CD8-positive, alpha-beta memory T cell (primary cell): ENCODE measurements at regions not wholly inside any gene's neighbourhood (a gene's known extent, or its start where the extent isn't known, plus 50 kb on each side); places are given as distances from the start of the nearest gene placed in this dataset.
"Not testable (repeated sequence)": the region's sequence is repeated elsewhere in the genome, so short reads cannot be mapped to it uniquely, and the experiment has no call there.

ENCODE experiments used
- CTCF ChIA-PET: fragments of 350-600 bp; sonication (Branson Sonifier 250); formaldehyde crosslinking; loops from one replicate; lab custom pipeline; 2021; ENCODE audit warnings: antibody characterized with exemption; lab: Charles Lee
- POLR2A ChIA-PET: fragments of 350-600 bp; sonication (Branson Sonifier 250); formaldehyde crosslinking; loops from one replicate; lab custom pipeline; 2021; ENCODE audit warnings: antibody characterized with exemption; lab: Charles Lee
- DNase-seq, 5 donors: peaks; one replicate each; pipeline versions ENCODE4 v3.0.0 to v3.0.0-alpha.2; 2020 to 2022; ENCODE audit warnings: mixed read lengths in 1 of 5
- H3K27ac ChIP-seq: one replicate; pipeline ENCODE4 v1.7.0; 2013; ENCODE audit warnings: low read depth, mild to moderate bottlenecking, low read length, moderate library complexity
- H3K27me3 ChIP-seq: 2 replicates; pipeline ENCODE4 v1.7.0; 2013; ENCODE audit warnings: low read length, mild to moderate bottlenecking; ENCODE audit not compliant: insufficient read depth, poor library complexity, severe bottlenecking
- H3K36me3 ChIP-seq: 2 replicates; pipeline ENCODE4 v1.7.0; 2013; ENCODE audit warnings: mild to moderate bottlenecking, low read length, moderate library complexity; ENCODE audit not compliant: insufficient read depth
- H3K4me1 ChIP-seq: 2 replicates; pipeline ENCODE4 v1.7.0; 2013; ENCODE audit warnings: mild to moderate bottlenecking, low read length, moderate library complexity; ENCODE audit not compliant: insufficient read depth
- H3K4me3 ChIP-seq: 2 replicates; pipeline ENCODE4 v1.7.0; 2013; ENCODE audit warnings: mild to moderate bottlenecking, low read length
- H3K9me3 ChIP-seq: 2 replicates; pipeline ENCODE4 v1.7.0; 2013; ENCODE audit warnings: mild to moderate bottlenecking, low read length
- H3K27ac Mint-ChIP-seq, 8 donors: one replicate each; pipeline ENCODE4 v1.8.0; 2020 to 2021; ENCODE audit warnings: mixed read lengths in 8 of 8, mild to moderate bottlenecking in 6 of 8, inconsistent platforms in 3 of 8, moderate library complexity in 3 of 8
- H3K27me3 Mint-ChIP-seq, 2 donors: one replicate each; pipeline ENCODE4 v1.8.0; 2020 to 2021; ENCODE audit warnings: mixed read lengths in 2 of 2, mild to moderate bottlenecking in 1 of 2, moderate library complexity in 1 of 2
- H3K36me3 Mint-ChIP-seq, 3 donors: one replicate each; pipeline ENCODE4 v1.8.0; 2020 to 2021; ENCODE audit warnings: mixed read lengths in 3 of 3, inconsistent platforms in 1 of 3, mild to moderate bottlenecking in 1 of 3
- H3K4me1 Mint-ChIP-seq, 3 donors: one replicate each; pipeline ENCODE4 v1.8.0; 2020 to 2021; ENCODE audit warnings: mixed read lengths in 3 of 3, inconsistent platforms in 1 of 3, mild to moderate bottlenecking in 1 of 3
- H3K4me3 Mint-ChIP-seq, 7 donors: one replicate each; pipeline ENCODE4 v1.8.0; 2020 to 2021; ENCODE audit warnings: mixed read lengths in 7 of 7, mild to moderate bottlenecking in 6 of 7, moderate library complexity in 4 of 7, inconsistent platforms in 2 of 7
- H3K9me3 Mint-ChIP-seq, 5 donors: one replicate each; pipeline ENCODE4 v1.8.0; 2020 to 2022; ENCODE audit warnings: mixed read lengths in 5 of 5, mild to moderate bottlenecking in 3 of 5, moderate library complexity in 2 of 5, inconsistent platforms in 1 of 5

DNA sequence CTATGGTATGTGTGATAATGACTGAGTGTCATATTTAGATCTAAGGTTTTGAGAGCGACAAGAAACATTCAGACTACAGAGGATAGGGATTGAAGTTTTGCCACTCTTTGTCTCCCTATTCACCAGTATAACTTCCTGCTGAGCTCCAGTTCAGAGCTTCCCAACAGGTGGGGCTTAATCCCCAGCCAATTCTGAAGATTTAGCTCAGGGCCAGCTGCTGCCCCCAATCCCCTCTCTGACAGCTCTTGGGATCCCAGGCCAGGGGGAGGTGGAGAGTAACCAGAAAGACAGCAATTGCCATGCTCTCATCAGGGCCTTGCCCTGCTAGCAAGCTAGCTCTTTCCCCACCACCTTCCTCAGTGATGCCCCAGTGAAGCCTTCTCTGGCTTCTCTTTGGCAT, 57.8 kb downstream of the TRIL start:
- Mint-ChIP-seq H3K9me3 (no peaks in the 10 kb centered on the region), H3K36me3 (no peaks in the 10 kb centered on the region), H3K4me3 (no peak overlapping the region), H3K27ac (no peak overlapping the region), H3K4me1 (no peaks in the 10 kb centered on the region), H3K27me3 (peaks cover 0 to 37% of the 10 kb centered on the region in 2 donors)
- ChIA-PET CTCF (no interaction called here), POLR2A (no interaction called here)
- no peak for DNase-seq
- no peaks in the 10 kb centered on the region for H3K4me1 ChIP-seq
- H3K9me3 ChIP-seq, result no peaks in the 10 kb centered on the region
- no peak overlapping the region for H3K4me3 ChIP-seq
- H3K36me3 ChIP-seq, result no peaks in the 10 kb centered on the region
- H3K27ac ChIP-seq, result no peak overlapping the region
- H3K27me3 ChIP-seq, result no peaks in the 10 kb centered on the region

DNA sequence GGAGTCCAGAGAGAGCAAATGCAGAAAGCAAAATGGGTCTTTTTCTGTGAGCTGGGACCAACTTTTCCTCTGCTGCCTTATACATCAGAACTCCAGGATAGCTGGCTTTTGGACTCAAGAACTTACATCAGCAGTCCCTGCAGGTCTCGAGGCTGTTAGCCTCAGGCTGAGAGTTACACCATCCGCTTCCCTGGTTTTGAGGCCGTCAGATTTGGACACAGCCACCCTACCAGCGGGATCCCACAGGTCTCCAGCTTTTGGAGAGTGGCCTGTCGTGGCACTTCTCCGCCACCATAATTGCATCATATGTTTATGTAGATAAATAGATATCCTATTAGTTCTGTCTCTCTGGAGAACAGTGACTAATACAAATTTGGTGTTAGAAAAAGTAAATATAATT, 64.2 kb downstream of the TRIL start:
- H3K27me3 ChIP-seq, result no peaks in the 10 kb centered on the region
- no peak overlapping the region for H3K27ac ChIP-seq
- CTCF ChIA-PET, result no interaction called here
- Mint-ChIP-seq H3K4me3 (no peak overlapping the region), H3K27ac (no peak overlapping the region), H3K4me1 (no peaks in the 10 kb centered on the region), H3K36me3 (no peaks in the 10 kb centered on the region), H3K9me3 (no peaks in the 10 kb centered on the region), H3K27me3 (peaks cover 0 to 12% of the 10 kb centered on the region in 2 donors)
- no peak overlapping the region for H3K4me3 ChIP-seq
- no peak for DNase-seq
- H3K36me3 ChIP-seq, result no peaks in the 10 kb centered on the region
- no peaks in the 10 kb centered on the region for H3K9me3 ChIP-seq
- POLR2A ChIA-PET, result no interaction called here
- H3K4me1 ChIP-seq, result no peaks in the 10 kb centered on the region

DNA sequence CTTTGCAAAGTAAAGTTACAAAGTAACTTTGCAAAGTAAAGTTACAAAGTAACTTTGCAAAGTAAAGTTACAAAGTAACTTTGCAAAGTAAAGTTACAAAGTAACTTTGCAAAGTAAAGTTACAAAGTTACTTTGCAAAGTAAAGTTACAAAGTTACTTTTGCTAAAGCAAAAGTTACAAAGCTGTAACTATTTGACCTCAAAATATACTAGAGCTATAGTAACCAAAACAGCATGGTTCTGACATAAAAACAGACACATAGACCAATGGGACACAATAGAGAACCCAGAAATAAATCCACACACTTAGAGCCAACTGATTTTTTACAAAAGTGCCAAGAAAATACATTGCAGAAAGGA, 66.3 kb downstream of the TRIL start:
- DNase-seq, CTCF ChIA-PET, H3K27me3 ChIP-seq, H3K4me1 ChIP-seq, H3K9me3 Mint-ChIP-seq, H3K4me3 ChIP-seq, H3K27ac Mint-ChIP-seq, H3K4me1 Mint-ChIP-seq, H3K36me3 Mint-ChIP-seq, H3K4me3 Mint-ChIP-seq, H3K36me3 ChIP-seq, POLR2A ChIA-PET, H3K27ac ChIP-seq, H3K9me3 ChIP-seq: not testable (repeated sequence)
- H3K27me3 Mint-ChIP-seq, result peaks cover 3 to 18% of the 10 kb centered on the region in 2 donors

DNA sequence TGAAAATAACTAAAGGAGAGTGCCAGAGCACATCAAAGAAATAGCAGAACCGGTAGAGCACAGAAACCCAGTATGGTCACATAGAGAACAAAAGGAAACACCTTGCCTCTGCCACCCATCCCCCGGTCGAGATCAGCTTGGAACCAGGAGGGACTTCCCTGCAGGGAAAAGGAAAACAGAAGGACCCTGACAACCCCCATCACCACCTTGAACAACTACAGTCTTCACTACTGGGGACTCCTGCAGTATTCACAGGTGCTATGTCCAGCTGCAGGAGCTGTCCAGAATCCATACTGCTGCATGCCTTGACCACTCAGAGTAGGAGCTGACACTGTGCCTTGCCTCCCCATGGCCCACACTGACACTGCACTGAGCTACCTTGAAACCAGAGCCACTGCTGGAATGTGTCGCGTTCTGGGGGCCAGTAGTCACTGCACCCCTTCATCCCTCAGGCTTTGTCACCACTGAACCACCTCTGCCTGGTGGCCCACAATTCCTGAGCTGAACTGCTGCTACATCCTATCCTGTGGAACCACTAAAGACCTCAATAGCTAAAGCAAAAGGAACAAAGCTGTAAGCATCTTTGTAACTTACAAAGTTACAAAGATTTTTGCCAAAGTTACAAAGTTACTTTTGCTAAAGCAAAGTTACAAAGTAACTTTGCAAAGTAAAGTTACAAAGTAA, 66.8 kb downstream of the TRIL start:
- Histone ChIP-seq H3K4me1 (no peaks in the 10 kb centered on the region), H3K9me3 (no peaks in the 10 kb centered on the region), H3K27ac (no peak overlapping the region), H3K4me3 (no peak overlapping the region), H3K27me3 (no peaks in the 10 kb centered on the region), H3K36me3 (no peaks in the 10 kb centered on the region)
- no peak overlapping the region for H3K4me3 Mint-ChIP-seq
- H3K9me3 Mint-ChIP-seq, result peaks cover 0 to 2% (median 0%) of the 10 kb centered on the region in 5 donors
- ChIA-PET POLR2A (no interaction called here), CTCF (no interaction called here)
- no peak overlapping the region for H3K27ac Mint-ChIP-seq
- H3K36me3 Mint-ChIP-seq, result no peaks in the 10 kb centered on the region
- H3K27me3 Mint-ChIP-seq, result peaks cover 3 to 21% of the 10 kb centered on the region in 2 donors
- H3K4me1 Mint-ChIP-seq, result no peaks in the 10 kb centered on the region
- no peak for DNase-seq

DNA sequence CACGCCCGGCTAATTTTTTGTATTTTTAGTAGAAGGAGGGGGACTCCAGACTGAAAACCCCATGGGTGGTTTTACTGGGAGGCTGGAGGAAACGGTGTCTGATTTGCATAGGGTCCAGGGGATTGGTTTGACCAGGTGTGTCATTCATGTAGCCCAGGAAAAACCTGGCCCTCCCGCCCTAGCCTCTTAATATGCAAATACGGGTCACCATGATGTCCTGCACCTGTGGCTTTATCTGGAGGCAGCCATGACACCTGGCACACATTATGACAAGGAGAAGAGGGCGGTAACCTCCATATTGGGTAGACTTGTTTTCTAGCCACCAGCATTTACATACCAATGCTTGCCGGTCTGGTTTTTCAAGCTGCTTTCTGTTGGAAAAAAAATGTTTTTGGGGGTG, 68.0 kb downstream of the TRIL start:
- no peaks in the 10 kb centered on the region for H3K36me3 Mint-ChIP-seq
- Histone ChIP-seq H3K36me3 (no peaks in the 10 kb centered on the region), H3K4me3 (no peak overlapping the region), H3K27me3 (no peaks in the 10 kb centered on the region), H3K4me1 (no peaks in the 10 kb centered on the region), H3K27ac (no peak overlapping the region), H3K9me3 (no peaks in the 10 kb centered on the region)
- peaks cover 3 to 31% of the 10 kb centered on the region in 2 donors for H3K27me3 Mint-ChIP-seq
- H3K27ac Mint-ChIP-seq, result no peak overlapping the region
- no peak for DNase-seq
- peaks cover 0 to 2% (median 0%) of the 10 kb centered on the region in 5 donors for H3K9me3 Mint-ChIP-seq
- no peaks in the 10 kb centered on the region for H3K4me1 Mint-ChIP-seq
- H3K4me3 Mint-ChIP-seq, result no peak overlapping the region
- ChIA-PET POLR2A (interaction anchor here (0.7 kb wide), 1 partner anchor 24 kb away, joined by 3 read pairs; no protein-coding TSS in a partner anchor), CTCF (no interaction called here)

DNA sequence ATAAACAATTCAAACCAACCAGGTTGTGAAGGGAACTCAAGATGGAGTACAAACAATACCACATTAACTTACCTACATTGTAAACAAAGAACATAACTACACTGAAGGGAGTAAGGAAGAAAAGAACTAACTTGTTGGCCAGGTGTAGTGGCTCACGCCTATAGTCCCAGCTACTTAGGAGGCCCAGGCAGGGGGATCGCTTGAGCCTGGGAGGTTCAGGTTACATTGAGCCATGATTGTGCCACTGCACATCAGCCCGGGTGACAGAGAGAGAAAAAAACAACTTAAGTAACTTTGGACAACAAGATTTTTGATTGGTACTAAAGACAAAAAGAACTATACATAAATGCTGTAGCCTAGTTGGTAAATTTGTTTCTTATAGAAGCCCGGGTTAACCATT, 68.8 kb downstream of the TRIL start:
- Histone ChIP-seq H3K4me1 (no peaks in the 10 kb centered on the region), H3K36me3 (no peaks in the 10 kb centered on the region), H3K4me3 (no peak overlapping the region), H3K27me3 (no peaks in the 10 kb centered on the region), H3K27ac (no peak overlapping the region), H3K9me3 (no peaks in the 10 kb centered on the region)
- H3K27me3 Mint-ChIP-seq, result peaks cover 3 to 38% of the 10 kb centered on the region in 2 donors
- ChIA-PET POLR2A (no interaction called here), CTCF (no interaction called here)
- no peak overlapping the region for H3K27ac Mint-ChIP-seq
- H3K9me3 Mint-ChIP-seq, result peaks cover 0 to 2% (median 0%) of the 10 kb centered on the region in 5 donors
- H3K4me3 Mint-ChIP-seq, result no peak overlapping the region
- H3K4me1 Mint-ChIP-seq, result no peaks in the 10 kb centered on the region
- no peak for DNase-seq
- no peaks in the 10 kb centered on the region for H3K36me3 Mint-ChIP-seq

DNA sequence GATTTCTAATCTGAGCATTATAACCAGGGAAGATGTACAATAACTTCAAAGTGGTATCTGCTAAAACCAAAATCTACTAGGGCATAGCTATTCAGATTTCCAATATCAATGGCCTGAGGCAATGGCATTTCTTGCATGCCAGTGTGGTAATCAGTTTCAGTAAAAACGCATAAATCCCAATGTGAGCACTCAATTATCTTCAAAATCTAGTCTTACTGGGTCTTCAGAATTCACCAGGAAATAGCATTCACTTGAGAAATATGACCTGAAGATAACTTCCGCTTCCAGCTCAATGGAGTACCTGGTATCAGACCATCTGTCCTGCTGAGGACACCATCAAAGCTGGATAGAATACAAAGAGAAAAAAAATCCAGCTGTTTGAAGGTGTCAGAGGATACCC, 72.4 kb downstream of the TRIL start:
- H3K4me1 Mint-ChIP-seq, result no peaks in the 10 kb centered on the region
- DNase-seq, result no peak
- peaks cover 0 to 2% (median 0%) of the 10 kb centered on the region in 5 donors for H3K9me3 Mint-ChIP-seq
- Histone ChIP-seq H3K27me3 (no peaks in the 10 kb centered on the region), H3K36me3 (no peaks in the 10 kb centered on the region), H3K27ac (no peak overlapping the region), H3K9me3 (no peaks in the 10 kb centered on the region), H3K4me1 (no peaks in the 10 kb centered on the region), H3K4me3 (no peak overlapping the region)
- no peak overlapping the region for H3K27ac Mint-ChIP-seq
- POLR2A ChIA-PET, result no interaction called here
- no peaks in the 10 kb centered on the region for H3K36me3 Mint-ChIP-seq
- CTCF ChIA-PET, result interaction anchor here (1.3 kb wide), 1 partner anchor 37 kb away, joined by 3 read pairs; no protein-coding TSS in a partner anchor
- peaks cover 3 to 58% of the 10 kb centered on the region in 2 donors for H3K27me3 Mint-ChIP-seq
- no peak overlapping the region for H3K4me3 Mint-ChIP-seq

DNA sequence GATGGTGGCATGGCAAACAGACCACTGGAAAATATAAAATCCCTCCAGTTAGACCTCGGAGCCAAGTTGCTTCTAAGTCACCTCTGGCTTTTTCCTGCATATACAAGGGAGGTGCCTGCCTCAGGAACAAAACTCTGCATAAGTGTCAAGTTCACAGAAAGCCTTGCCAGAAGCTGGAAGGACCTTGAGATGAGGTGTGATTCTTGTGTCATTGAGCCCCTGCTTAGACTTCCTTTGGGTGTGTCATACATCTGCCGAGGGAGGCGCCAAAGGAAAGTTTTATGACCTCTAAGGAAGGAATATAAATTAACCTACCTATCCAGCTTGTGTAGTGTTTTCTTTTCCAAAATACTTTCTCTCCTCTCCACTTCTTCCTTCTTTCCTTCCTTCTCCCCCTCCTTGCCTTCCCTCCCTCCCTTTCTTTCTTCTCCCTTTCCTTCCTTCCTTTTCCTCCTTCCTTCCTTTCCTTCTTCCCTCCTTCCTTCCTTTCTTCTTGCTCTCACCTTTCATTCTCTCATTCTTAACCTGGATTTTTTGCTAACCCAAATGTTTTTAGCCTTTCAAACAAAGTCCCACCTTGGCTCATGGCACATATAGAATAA, 75.2 kb downstream of the TRIL start:
- Histone ChIP-seq H3K36me3 (no peaks in the 10 kb centered on the region), H3K27me3 (no peaks in the 10 kb centered on the region), H3K4me3 (no peak overlapping the region), H3K9me3 (no peaks in the 10 kb centered on the region), H3K4me1 (no peaks in the 10 kb centered on the region), H3K27ac (no peak overlapping the region)
- Mint-ChIP-seq H3K4me3 (no peak overlapping the region), H3K4me1 (no peaks in the 10 kb centered on the region), H3K27ac (no peak overlapping the region), H3K36me3 (no peaks in the 10 kb centered on the region), H3K27me3 (peaks cover 3 to 50% of the 10 kb centered on the region in 2 donors), H3K9me3 (peaks cover 0 to 2% (median 0%) of the 10 kb centered on the region in 5 donors)
- no peak for DNase-seq
- CTCF ChIA-PET, result no interaction called here
- POLR2A ChIA-PET, result no interaction called here
